ENCODE measurements at regions not wholly inside any gene's neighbourhood (a gene's known extent, or its start where the extent isn't known, plus 50 kb on each side); places are given as distances from the start of the nearest gene placed in this dataset.

DNA sequence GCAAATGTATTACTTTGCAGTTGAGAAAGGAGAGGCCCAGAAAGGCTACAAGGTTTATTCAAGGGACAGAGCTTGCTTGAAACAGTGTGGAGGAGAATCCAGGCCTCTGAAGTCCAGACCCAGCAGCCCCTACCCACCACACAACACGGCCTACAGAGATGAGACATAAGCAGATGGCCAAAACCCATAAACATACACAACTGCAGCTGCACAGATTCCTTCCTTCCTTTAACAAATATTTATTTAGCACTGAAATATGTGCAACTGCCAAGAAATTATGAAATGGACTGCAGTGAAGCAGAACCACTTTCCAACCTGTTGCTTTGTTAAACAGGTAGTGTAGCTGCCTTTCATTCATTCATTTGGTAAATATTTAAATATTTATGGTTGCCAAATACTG lies 122.3 kb downstream of the SPATA19 start:
- no peak for DNase-seq (ENCODE audit: low read depth in 2 of 3, low spot score in 2 of 3)

DNA sequence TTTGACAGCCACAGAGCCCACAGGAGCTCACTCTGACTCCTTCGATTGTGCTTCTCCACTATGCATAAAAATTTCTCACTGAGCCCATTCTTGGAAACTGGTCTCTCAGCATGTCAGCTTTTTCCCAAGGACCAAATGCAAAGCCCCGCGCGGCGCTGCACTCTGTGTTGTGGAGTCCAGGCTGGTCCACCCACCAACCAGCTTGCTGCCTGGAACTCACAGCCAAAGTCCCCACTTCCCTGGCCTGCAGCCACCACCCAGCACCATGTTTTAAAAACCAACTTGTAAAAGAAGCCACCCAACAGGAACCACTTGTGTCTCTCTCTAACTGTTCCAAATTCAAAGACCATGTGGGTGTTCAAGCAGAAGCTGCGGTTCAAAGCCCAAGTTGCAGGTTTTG lies 124.4 kb downstream of the SPATA19 start:
- no peak for DNase-seq (ENCODE audit: low read depth in 2 of 3, low spot score in 2 of 3)

DNA sequence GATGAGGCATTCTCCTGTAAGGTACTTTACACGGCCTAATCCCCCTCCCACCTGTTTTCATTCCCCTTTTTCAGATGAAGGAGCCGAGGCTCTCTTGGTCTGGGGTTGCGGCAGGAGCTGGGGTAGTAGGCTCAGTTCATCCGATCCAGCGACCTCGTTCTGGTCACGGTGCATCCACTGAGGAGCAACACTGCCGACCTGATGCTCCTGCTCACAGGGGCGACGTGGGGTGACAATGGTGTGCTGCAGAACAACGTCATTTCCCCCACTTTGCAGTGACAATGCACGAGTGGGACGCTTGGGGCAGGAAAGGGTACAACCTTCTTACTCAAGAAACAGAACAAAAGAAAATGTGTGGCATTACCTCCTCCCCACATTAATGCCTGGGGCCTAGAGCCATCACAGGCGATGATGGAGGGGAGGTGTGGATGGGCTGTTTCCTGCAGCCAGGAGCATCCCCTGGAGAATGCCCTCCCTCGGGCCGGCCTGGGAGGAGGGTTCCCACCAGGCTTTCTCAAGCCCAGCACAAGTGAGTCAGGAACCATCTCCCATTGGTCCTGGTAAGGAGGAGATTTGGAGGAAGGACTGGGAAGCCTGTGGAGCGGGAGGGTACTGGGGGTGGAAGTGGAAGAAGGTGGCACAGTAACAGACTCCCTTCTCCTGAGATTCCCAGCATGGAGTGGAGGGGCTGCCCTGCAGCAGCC lies 125.6 kb downstream of the SPATA19 start:
- no peak for DNase-seq (ENCODE audit: low read depth in 2 of 3, low spot score in 2 of 3)

DNA sequence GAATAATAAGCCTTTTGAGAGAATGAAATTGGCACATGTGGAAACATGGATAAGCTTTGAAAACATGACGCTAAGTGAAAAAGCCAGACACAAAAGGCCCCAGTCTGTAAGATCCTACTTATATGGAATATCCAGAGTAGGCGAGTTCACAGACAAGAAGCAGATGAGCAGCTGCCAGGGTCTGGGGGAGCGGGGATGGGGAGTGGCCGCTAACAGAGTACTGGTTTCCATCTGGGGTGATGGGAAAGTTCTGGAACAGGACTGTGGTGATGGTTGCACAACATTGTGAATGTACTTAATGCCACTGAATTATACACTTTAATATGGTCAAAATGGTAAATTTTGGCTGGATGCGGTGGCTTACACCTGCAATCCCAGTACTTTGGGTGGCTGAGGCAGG lies 126.5 kb downstream of the SPATA19 start:
- no peak for DNase-seq (ENCODE audit: low read depth in 2 of 3, low spot score in 2 of 3)

DNA sequence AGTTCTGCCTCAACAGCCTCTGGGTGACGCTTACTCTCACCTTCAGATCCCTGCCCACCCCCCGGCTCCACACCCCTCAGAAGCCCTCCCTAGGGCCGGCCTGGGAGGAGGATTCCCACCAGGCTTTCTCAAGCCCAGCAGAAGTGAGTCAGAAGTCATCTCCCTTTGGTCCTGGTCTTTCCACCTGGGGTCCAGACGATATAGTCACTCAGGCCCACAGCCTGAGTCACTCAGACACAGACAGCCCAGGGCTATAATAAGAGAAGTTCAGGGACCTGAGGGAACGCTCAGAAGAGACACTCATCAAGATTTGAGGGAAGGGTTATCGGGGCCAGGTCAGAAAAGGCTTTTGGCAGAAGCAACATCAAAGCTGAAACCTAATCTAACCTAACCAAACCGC lies 127.1 kb downstream of the SPATA19 start:
- no peak for DNase-seq (ENCODE audit: low read depth in 2 of 3, low spot score in 2 of 3)

DNA sequence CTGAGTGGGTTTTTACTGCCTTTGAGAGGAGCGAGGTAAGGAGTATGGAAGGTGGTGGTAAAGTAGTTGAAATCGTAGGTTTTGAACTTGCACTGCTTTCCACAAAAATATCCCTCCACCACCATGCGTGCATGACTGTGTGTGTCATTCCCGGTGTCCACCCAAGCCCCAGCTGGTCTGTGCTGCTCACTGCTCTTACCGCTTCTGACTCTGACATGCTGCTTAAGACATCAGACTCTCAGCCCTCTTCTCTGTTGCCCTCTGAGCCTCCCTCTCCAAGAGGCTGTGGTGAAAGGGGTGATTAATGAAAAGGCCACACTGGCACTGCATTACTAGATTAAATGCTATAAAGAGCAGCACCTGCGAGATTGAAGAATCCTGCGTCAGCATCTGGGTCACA lies 128.7 kb downstream of the SPATA19 start:
- DNase-seq (ENCODE audit: low read depth in 2 of 3, low spot score in 2 of 3) = no peak

DNA sequence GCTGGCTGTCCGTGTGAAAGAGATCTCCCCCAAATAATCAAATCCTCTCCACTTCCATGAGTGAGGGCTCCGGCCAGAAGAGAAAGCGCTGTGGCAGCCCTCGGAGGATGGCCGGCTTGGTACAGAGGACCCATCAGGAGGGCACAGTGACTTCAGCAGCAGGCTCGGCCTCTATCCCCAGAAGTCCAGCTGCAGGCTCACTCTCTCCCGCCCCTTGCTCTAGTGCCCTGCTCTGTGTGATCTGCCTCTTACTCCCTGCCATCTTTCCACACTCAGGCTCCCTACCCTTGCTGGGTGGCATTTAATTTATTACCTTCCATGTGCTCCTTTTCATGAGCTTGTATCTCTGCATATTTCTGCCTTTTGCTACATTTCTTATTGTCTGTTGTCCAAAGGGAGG lies 129.7 kb downstream of the SPATA19 start:
- DNase-seq (ENCODE audit: low read depth in 2 of 3, low spot score in 2 of 3) = no peak

DNA sequence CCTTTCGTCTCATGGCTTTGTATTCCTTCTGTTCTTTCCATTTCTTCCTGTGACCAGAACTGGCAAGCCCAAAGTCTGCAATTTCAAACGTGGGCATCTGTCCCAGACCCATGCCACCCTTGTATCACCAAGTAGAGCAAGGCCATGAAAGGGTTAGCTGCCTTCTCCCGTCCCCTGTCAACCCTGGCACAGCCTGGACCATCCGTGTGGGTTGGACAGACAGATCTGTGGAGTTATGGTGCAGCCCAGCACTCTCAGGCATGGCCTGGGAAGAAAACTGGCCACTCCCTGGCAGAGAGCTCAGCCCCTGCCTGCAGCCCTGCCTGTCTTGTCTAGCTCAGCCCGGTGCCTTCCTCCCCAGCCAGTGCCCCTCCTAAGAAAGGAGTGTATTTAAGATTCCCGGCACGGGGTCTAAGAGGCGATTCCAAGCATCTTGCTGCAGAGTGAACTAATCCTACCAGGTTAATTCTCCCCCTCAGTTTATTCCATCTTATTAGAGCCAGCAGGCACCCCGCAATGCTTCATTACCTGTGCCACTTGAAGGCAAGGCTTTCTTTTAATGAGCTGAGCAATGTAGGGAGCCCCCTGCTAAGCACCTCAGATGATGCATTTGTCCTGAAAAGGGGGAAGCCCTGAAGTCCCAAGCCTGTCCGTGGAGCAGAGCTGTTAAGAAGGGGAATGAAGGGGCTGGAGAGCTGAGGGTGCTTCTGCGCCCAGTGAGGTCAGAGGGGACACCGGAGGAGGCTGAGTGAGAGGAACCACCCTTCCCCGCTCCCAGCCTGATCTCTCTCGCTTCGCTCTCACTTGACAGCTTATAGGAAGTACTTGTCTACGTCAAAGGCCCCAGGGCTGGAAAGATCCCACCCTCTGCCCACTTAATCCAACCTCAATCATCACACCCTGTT lies 130.6 kb downstream of the SPATA19 start:
- DNase-seq (ENCODE audit: low read depth in 2 of 3, low spot score in 2 of 3) = no peak

DNA sequence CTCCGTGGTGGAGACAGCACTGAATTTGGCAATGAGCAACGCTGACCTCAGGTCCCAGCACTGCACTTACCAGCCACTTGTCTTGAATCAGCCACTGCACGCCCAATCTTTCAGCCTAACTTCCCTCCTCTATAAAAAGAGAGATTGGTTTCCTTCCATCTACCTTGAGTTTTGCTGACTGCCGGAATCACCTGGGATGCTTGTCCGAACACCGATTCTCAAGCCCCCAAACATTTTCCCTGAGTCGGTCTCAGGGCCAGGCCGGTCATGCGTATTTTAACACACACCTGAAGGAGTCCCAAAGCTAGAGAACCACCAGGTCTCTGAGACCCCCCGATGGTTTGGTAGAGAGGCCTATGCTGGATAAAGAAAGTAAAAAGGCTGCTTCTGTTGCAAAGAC lies 131.5 kb downstream of the SPATA19 start:
- no peak for DNase-seq (ENCODE audit: low read depth in 2 of 3, low spot score in 2 of 3)

DNA sequence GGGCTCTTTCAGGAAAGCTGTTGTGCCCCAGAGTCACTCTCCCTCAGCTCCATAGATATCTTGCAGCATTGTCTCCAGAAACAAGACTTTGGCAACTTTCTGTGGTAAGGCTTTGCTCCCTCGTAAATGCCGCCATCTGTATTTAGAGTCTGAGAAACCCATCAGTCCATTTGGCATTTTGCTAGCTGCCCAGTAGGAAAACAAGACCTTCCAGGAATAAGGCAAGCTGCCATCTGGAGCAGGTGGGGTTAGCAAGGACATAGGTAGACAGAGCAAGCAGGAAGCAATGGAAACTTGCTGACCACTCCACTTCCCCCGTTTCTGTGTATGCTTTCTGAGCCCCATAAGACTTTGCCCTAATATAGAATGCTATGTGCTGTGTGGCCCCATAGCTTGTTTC lies 131.9 kb downstream of the SPATA19 start:
- DNase-seq (ENCODE audit: low read depth in 2 of 3, low spot score in 2 of 3) = no peak

DNA sequence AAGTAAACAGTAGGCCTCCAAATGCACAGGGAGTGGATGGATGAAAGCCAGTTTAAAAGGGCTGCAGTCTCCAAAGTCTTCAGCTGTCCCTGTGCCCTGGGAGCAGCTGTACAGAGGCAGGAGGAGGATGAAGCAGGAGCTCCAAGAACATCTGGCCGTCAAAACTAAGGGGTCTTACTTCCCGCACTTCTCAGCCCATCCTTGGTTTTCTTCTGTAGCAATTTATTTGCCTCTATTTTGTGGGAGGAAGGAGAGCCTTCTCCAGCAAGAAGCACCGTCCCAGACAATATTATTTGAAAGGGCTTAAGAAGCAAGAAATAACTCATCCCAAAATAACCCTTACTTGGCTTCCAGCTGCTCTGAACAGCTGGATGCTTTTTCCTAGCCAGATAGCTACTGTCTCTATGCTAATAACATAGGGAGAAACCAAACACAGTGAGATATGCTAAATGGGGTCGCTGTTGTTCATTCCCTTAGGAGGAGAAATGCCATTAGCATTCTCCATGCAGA lies 133.2 kb downstream of the SPATA19 start:
- DNase-seq (ENCODE audit: low read depth in 2 of 3, low spot score in 2 of 3) = no peak

DNA sequence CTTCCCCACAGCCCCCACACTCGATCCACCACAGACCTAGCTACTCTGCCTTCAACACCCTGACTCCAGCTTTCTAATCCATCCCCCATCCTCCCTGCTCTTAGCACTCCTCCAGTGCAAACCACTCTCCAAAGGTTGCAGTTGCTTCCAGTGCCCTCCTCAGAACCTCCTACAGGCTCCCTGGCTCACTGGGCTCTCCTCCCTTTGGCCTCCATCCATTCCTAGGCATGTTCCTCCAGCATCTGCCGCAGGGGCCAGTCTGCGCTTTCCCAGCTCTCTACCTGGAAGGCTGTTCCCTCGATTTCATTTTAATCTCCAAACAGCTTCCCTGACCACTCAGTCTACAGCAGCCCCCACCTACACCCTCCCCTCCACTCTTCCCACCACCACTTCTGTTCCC lies 133.8 kb downstream of the SPATA19 start:
- no peak for DNase-seq (ENCODE audit: low read depth in 2 of 3, low spot score in 2 of 3)

DNA sequence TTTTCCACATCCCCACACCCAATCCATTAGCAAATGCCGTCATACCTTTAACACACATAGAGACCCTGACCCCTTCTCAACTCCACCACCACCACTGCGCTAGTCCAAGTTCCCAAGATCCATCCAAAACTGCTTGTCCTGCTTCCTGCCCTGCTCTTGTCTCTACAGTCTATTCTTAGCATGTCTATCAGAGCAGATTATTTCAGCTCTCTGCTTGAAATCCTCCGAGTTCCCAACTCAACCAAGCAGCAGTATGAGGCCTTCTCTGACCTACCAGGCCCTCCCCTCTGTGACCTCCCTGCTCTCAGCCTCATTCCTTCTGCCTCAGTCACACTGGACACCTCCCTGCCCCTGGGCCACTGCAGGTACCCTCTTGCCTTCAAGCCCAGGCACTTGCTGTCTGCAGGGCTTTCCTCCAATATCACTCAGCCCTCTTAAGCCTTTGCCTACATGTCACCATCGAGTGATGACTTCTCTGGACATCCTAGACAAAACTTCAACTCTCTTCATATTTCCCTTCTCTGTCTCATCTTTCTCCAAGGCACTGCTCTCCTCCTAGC lies 134.6 kb downstream of the SPATA19 start:
- no peak for DNase-seq (ENCODE audit: low read depth in 2 of 3, low spot score in 2 of 3)

DNA sequence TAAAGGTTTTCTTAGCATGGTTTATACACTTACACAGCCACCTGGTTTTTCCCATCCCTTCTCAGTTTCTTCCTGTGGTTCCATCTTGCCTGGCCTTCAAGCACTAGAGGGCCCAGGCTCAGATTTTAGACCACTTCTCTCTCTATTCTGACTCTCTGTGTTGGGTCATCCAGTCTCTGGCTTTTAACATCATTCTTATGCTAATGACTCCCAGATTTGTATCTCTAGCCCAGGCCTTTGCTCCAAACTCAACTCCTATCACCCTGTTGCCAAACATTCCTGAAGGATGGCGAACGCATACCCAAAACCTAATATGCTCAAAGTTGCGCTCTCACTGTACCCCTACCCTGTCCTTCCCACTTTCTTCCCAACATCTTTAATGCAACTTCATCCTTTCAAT lies 135.1 kb downstream of the SPATA19 start:
- DNase-seq (ENCODE audit: low read depth in 2 of 3, low spot score in 2 of 3) = no peak

DNA sequence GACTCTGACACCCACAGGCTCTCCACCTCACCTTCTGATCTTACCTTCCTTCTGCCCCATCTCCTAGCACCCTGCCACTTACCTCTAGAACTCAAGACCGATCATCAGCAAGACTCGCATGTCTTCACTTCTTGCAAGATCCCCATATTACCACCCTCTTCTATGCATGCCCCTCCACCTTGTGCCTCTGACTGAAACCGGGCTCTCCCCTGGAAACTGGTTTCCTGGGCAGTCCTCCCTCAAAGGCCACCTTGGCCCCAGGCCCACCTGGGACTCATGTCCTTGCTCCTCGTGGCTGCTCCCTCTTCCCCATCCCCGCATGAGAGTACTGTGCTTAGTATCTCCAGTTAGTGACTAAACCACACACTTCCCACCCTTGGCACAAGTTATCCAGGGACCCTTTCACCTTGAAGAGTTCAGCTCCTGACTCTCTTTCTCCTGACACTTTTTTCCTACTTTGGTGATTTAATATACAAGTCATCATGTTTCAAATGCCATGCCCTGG lies 136.7 kb downstream of the SPATA19 start:
- no peak for DNase-seq (ENCODE audit: low read depth in 2 of 3, low spot score in 2 of 3)

DNA sequence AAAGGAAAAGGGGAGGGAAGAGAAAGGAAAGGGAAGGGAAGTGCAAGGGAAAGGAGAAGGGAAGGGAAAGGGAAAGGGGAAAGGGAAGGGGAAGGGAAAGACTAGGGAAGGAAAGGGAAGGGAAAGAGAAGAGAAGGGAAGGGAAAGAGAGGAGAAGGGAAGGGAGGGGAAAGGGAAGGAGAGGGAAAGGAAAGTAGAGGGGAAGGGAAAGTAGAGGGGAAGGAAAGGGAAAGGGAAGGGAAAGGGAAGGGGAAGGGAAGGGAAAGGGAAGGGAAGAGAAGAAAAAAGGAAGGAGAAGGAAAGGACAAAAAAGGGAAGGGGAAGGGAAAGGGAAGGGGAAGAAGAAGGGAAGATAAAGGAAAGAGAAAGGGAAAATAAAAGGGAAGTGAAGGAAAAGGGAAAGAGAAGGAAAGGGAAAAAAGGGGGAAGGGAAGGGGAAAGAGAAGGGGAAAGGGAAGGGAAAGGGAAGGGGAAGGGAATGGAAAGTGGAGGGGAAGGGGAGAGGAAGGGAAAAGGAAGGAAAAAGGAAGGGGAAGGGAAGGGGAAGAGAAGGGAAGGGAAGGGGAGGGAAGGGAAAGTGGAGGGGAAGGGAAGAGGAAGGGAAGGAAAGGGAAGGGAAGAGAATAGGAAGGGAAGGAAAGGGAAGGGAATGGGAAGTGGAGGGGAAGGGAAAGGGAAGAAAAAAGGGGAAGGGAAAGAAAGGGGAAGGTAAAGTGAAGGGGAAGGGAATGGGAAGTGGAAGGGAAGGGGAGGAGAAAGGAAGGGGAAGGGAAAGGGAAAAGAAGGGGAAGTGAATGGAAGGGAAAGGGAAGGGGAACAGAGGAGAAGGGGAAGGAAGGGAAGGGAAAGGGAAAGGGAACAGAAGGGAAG lies 138.2 kb downstream of the SPATA19 start:
- no peak for DNase-seq (ENCODE audit: low read depth in 2 of 3, low spot score in 2 of 3)

DNA sequence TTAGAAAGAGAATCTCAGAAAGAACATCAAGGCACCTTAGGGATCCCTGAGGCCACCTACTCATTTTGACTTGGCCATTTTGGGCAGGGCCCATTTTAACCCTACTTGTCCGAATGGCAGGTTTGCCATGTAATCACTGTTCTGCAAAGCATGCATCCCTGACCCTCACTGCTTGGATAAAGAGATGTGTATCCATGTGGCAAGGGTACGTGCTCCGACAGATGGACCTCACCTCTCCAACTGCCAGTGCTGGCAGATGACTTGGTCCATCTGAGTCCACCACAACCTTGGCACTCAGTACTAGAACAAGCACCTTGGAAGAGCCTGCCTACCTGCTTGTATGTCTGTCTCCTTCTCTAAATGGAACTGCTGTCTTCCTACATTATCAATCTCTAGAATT lies 139.4 kb downstream of the SPATA19 start:
- no peak for DNase-seq (ENCODE audit: low read depth in 2 of 3, low spot score in 2 of 3)

DNA sequence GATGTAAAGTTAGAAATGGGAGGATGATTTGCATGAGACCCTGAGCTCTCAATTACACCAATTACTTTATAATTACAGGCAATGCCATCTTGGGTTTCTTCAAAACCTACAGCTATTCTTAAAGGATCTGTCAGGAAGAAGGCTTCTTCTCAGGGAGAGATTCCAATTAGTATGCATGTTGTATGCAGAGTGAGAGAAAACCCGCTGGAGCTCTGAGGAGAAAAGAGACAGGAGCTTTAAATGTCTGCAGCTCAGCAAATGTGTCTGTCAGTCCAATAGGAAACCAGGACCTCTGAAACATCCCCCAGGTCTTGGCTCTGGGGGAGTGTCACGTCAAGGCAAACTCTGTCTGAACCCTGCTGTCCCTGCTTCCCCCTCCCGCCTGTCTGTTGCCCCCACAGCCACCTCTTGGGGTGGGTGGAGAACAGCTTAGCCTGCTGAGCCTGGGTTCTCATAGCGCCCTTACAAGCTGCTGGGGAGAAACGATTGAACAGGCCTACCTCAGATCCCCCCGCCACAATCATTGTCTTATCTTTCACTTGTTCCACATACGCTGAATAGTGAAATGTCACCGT lies 140.2 kb downstream of the SPATA19 start:
- no peak for DNase-seq (ENCODE audit: low read depth in 2 of 3, low spot score in 2 of 3)

DNA sequence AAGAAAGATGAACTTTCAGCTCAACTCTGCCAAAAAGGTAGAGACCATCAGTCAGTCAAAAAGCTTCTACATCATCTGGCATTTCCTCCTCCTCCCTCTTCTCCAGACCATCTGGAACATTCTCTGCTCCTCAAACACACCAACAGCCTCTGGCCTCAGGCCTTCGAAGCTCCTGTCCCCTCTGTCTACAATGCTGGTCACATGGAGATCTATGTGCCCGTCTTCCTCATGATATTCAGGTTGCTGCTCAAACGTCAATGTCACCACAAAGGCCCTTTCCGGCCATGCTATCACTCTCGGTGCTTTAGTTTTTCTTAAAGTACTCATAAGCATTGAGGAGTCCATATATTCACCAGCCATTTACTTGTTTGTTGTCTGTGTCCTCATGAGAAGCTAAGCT lies 146.2 kb downstream of the SPATA19 start:
- no peak for DNase-seq (ENCODE audit: low read depth in 2 of 3, low spot score in 2 of 3)

DNA sequence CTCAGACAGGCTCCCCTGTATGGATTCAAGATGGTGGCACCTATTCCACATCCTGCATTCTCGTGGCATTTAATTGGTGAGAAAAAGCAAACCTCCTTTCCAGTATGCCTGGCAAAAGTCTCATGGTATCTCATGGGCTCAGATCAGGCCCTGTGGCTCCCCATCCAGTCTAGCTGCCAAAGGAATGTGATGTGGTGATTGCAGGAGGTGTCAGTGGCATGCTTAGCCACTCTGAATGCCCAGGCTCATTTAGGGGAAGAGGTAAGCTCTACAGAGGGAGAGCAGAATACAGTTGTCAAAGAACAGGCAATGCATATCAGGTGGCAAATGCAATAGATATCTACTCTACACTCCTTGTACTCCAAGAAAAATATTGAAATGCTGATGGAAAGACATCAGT lies 146.7 kb downstream of the SPATA19 start:
- no peak for DNase-seq (ENCODE audit: low read depth in 2 of 3, low spot score in 2 of 3)
